ENCODE measurements at regions not wholly inside any gene's neighbourhood (a gene's known extent, or its start where the extent isn't known, plus 50 kb on each side); places are given as distances from the start of the nearest gene placed in this dataset.

DNA sequence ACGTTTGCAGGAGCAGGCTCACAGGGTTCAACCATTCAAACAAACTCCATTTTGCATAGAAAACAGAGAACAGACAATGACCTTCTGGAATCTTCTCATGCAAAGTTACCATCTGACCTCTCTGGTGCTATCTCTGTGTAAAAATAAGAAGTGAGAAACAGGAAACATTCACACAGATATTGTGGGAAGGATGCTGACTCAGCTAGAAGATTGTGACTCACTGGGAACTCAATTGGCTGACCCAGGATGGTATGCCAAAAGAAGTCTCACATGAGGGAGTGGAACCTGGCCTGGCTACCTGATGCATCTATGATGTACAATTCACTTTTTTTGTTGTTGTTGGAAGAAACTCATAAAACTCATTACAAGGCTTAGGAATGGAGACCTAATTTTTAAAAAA is 61.1 kb upstream of the TBX18 start:
- TF ChIP-seq CEBPB (IDR thresholded peaks at IDR 0.05) (no peak), YY1 (IDR thresholded peaks at IDR 0.05; ENCODE audit: low read depth) (no peak), RAD21 (IDR thresholded peaks at IDR 0.05; ENCODE audit: low read depth) (no peak), USF1 (IDR thresholded peaks at IDR 0.05) (no peak), TEAD4 (IDR thresholded peaks at IDR 0.05) (no peak), ZBTB7A (IDR thresholded peaks at IDR 0.05; ENCODE audit: low read depth) (no peak), MAX (IDR thresholded peaks at IDR 0.05) (no peak)

Measured in Ishikawa (cell line).